ENCODE measurements at regions not wholly inside any gene's neighbourhood (a gene's known extent, or its start where the extent isn't known, plus 50 kb on each side); places are given as distances from the start of the nearest gene placed in this dataset.

DNA sequence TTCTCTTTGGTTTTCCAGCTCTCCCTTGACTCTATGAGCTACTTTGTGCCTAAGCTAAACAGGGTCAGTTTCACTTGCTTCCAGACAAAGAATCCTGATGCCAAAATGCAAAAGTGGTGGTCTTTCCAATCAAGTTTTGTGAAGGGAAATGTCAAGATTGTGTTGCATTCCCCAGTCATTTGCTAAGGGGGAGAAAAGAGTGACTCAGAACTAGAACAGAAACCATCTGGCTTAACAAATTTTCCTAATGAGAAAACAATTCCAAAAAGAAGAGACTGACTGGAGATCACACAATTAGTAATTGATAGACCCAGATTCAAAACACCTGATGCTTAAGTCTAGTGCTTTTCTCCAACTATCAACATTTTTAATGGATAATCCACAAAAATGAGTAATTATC, 235.1 kb upstream of the DIO2 start:
- H3K9me3 Mint-ChIP-seq: peaks cover 11% of the 10 kb centered on the region

DNA sequence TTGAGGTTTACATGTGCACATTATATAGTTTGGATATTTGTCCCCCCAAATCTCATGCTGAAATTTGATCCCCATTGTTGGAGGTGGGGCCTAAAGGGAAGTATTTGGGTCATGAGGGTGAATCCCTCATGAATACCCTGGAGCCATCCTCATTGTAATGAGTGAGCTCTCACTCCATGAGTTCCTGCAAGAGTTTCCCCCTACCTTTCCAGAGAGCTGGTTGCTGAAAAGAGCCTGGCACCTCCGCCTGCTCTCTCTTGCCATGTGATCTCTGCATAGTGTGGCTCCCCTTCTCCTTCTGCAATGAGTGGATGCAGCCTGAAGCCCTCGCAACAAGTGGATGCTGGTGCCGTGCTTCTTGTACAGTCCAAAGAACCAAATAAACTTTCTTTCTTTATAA, 234.3 kb upstream of the DIO2 start:
- Mint-ChIP-seq H3K27ac (no peak overlapping the region), H3K9me3 (peaks cover 7% of the 10 kb centered on the region), H3K36me3 (ENCODE audit: low read depth) (no peaks in the 10 kb centered on the region), H3K27me3 (ENCODE audit: low read depth) (no peaks in the 10 kb centered on the region), H3K4me1 (no peaks in the 10 kb centered on the region), H3K4me3 (no peak overlapping the region)
- TF ChIP-seq, protein P1, sequence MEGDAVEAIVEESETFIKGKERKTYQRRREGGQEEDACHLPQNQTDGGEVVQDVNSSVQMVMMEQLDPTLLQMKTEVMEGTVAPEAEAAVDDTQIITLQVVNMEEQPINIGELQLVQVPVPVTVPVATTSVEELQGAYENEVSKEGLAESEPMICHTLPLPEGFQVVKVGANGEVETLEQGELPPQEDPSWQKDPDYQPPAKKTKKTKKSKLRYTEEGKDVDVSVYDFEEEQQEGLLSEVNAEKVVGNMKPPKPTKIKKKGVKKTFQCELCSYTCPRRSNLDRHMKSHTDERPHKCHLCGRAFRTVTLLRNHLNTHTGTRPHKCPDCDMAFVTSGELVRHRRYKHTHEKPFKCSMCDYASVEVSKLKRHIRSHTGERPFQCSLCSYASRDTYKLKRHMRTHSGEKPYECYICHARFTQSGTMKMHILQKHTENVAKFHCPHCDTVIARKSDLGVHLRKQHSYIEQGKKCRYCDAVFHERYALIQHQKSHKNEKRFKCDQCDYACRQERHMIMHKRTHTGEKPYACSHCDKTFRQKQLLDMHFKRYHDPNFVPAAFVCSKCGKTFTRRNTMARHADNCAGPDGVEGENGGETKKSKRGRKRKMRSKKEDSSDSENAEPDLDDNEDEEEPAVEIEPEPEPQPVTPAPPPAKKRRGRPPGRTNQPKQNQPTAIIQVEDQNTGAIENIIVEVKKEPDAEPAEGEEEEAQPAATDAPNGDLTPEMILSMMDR (IDR thresholded peaks at IDR 0.05; ENCODE audit: unreplicated experiment in 3 of 3): no peak

More for the DNA sequence above, 235.1 kb upstream of the DIO2 start:
- TF ChIP-seq, protein P1 (IDR thresholded peaks at IDR 0.05; ENCODE audit: unreplicated experiment in 3 of 3): no peak
- Mint-ChIP-seq H3K27me3 (ENCODE audit: low read depth) (no peaks in the 10 kb centered on the region), H3K4me1 (no peaks in the 10 kb centered on the region), H3K36me3 (ENCODE audit: low read depth) (no peaks in the 10 kb centered on the region), H3K4me3 (no peak overlapping the region), H3K27ac (no peak overlapping the region)

DNA sequence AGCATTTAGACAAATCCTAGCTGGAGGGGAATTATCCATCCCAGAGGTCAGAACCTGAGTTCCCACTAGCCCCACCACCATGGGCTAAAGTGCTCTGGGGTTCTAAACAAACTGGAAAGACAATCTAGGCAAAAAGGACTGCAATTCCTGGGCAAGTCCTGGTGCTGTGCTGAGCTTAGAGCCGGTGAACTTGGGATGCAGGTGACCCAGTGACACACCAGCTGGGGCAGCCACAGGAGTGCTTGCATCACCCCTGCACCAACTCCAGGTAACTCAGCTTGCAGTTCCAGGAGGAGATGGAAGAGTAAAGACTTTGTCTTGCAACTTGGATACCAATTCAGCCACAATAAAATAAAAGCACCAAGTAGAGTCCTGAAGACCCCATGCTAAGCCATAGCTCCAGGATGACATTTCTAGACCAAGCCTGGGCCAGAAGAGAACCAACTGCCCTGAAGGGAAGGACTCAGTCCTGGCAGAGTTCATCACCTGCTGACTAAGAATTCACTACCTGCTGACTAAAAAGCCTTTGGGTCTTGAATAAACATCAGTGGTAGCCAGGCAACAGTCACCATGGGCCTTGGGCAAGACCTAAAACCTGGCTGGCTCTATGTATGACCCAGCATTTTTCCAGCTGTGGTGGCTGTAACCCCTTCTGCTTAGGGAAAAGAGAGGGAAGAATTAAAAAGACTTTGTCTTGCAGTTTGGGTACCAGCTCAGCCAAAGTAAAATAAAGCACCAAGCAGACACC, 223.4 kb upstream of the DIO2 start:
- Mint-ChIP-seq H3K36me3 (ENCODE audit: low read depth) (no peaks in the 10 kb centered on the region), H3K4me3 (no peak overlapping the region), H3K9me3 (peaks cover 12% of the 10 kb centered on the region)

DNA sequence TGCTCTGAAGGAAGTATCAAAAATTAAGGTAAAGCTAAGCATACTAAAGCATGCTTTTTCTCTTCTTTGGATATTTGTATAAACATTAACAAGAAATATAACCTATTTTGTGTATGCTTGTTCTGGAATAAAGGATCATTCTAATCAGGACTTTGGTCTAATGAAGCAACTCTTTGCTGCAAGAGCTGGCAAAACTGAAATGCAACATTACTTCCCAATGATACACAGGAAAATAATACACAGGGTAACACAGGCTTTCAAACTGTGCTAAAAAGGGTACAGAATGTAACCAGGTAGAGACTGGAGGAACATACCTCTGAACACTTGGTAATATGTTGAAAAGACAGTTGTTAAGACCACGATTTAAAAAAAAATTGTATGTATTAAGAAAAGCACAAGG, 222.5 kb upstream of the DIO2 start:
- H3K27ac Mint-ChIP-seq: no peak overlapping the region

More for the DNA sequence above, 223.4 kb upstream of the DIO2 start:
- H3K27me3 Mint-ChIP-seq (ENCODE audit: low read depth): no peaks in the 10 kb centered on the region
- no peak overlapping the region for H3K27ac Mint-ChIP-seq
- TF ChIP-seq, protein P1 (IDR thresholded peaks at IDR 0.05; ENCODE audit: unreplicated experiment in 3 of 3): no peak
- no peaks in the 10 kb centered on the region for H3K4me1 Mint-ChIP-seq

DNA sequence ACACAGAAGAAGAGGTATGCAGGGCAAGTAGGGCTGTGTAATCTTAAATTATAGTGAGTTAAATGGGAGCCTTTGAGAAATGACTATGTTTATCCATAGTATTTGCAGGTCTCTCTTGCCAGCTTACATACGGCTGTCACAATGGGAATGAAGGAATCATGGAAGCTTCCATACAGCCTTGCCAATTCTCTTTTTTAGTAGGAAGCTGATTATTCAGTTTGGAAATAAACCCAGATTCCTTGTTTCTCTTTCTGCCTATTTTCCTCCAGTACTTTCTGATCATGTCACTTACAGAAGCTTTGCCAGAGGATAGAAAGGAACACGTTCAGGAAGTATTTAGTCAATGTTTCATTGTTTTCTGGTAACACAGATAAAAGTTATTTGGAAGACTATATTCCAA, 217.4 kb upstream of the DIO2 start:
- H3K27ac Mint-ChIP-seq: no peak overlapping the region
- TF ChIP-seq, protein P1 (IDR thresholded peaks at IDR 0.05; ENCODE audit: unreplicated experiment in 3 of 3): no peak
- H3K9me3 Mint-ChIP-seq: no peaks in the 10 kb centered on the region
- H3K36me3 Mint-ChIP-seq (ENCODE audit: low read depth): no peaks in the 10 kb centered on the region
- H3K27me3 Mint-ChIP-seq (ENCODE audit: low read depth): no peaks in the 10 kb centered on the region
- H3K4me3 Mint-ChIP-seq: no peak overlapping the region
- no peaks in the 10 kb centered on the region for H3K4me1 Mint-ChIP-seq

More for the DNA sequence above, 222.5 kb upstream of the DIO2 start:
- H3K4me3 Mint-ChIP-seq: no peak overlapping the region
- no peaks in the 10 kb centered on the region for H3K36me3 Mint-ChIP-seq (ENCODE audit: low read depth)
- TF ChIP-seq, protein P1 (IDR thresholded peaks at IDR 0.05; ENCODE audit: unreplicated experiment in 3 of 3): no peak
- no peaks in the 10 kb centered on the region for H3K4me1 Mint-ChIP-seq
- peaks cover 5% of the 10 kb centered on the region for H3K9me3 Mint-ChIP-seq
- no peaks in the 10 kb centered on the region for H3K27me3 Mint-ChIP-seq (ENCODE audit: low read depth)

DNA sequence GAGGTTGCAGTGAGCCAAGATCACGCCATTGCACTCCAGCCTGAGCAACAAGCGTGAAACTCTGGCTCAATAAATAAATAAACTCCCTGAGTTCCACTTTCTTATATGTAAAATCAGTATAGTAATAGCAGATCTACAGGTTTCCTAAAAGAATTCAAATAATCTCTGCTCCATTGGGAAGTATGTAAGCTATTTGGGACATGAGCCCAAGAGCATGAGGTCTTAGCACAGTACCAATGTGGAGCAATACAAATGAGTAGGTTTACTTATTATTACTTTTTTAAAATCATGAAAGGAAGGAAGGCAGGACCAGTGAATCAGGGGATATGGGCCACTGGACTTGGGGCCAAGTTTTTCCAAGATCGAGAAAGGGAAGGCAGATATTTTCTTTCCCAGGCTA, 216.9 kb upstream of the DIO2 start:
- Mint-ChIP-seq H3K36me3 (ENCODE audit: low read depth) (no peaks in the 10 kb centered on the region), H3K27me3 (ENCODE audit: low read depth) (no peaks in the 10 kb centered on the region), H3K9me3 (no peaks in the 10 kb centered on the region), H3K4me1 (no peaks in the 10 kb centered on the region), H3K4me3 (no peak overlapping the region), H3K27ac (no peak overlapping the region)
- TF ChIP-seq, protein P1 (IDR thresholded peaks at IDR 0.05; ENCODE audit: unreplicated experiment in 3 of 3): no peak

Measured in nephron (organoid).